ENCODE measurements at regions not wholly inside any gene's neighbourhood (a gene's known extent, or its start where the extent isn't known, plus 50 kb on each side); places are given as distances from the start of the nearest gene placed in this dataset.

- no peaks in the 10 kb centered on the region for H3K9me3 ChIP-seq (ENCODE audit: control insufficient read depth in 1 of 2, insufficient read depth in 1 of 2, low read length in 2 of 2)
- ChIA-PET CTCF (no interaction called here), POLR2A (no interaction called here)
- Mint-ChIP-seq H3K36me3 (ENCODE audit: low read depth) (no peaks in the 10 kb centered on the region), H3K27ac (no peak overlapping the region), H3K9me3 (peaks cover 8% of the 10 kb centered on the region), H3K27me3 (peaks cover 9% of the 10 kb centered on the region), H3K4me1 (ENCODE audit: low read depth) (no peaks in the 10 kb centered on the region), H3K4me3 (no peak overlapping the region)
- H3K27ac ChIP-seq (ENCODE audit: low read depth in 1 of 2, low read length in 2 of 2): no peak overlapping the region
- ATAC-seq (ENCODE audit: poor library complexity) (no peak), DNase-seq (no peak)
- H3K4me3 ChIP-seq (ENCODE audit: low read length): no peak overlapping the region
- no peaks in the 10 kb centered on the region for H3K36me3 ChIP-seq (ENCODE audit: insufficient read depth, low read length)
- intact Hi-C loops (cut with DNase I, micrococcal nuclease): no loop called here
- TF ChIP-seq CTCF (IDR thresholded peaks at IDR 0.05): no peak
- no peaks in the 10 kb centered on the region for H3K4me1 ChIP-seq (ENCODE audit: insufficient read depth, low read length)
- peaks cover 0 to 10% of the 10 kb centered on the region in 2 experiments for H3K27me3 ChIP-seq (ENCODE audit: control insufficient read depth in 1 of 2, insufficient read depth in 2 of 2, low read length in 2 of 2)
Measured at GRCh38 chr13:74927823-74928222, 554.1 kb downstream of the TBC1D4 start.

GRCh38 chr13:74922963-74923362, 559.0 kb downstream of the TBC1D4 start:
- H3K9me3 ChIP-seq (ENCODE audit: control insufficient read depth in 1 of 2, insufficient read depth in 1 of 2, low read length in 2 of 2): no peaks in the 10 kb centered on the region
- TF ChIP-seq CTCF (IDR thresholded peaks at IDR 0.05): no peak
- DNase-seq (no peak), ATAC-seq (ENCODE audit: poor library complexity) (no peak)
- no peak overlapping the region for H3K27ac ChIP-seq (ENCODE audit: low read depth in 1 of 2, low read length in 2 of 2)
- ChIA-PET POLR2A (no interaction called here), CTCF (interaction anchor here (0.7 to 1.0 kb wide), 2 partner anchors 14 to 1729 kb away, joined by 3 read pairs; no protein-coding TSS in a partner anchor)
- Mint-ChIP-seq H3K36me3 (ENCODE audit: low read depth) (no peaks in the 10 kb centered on the region), H3K4me3 (no peak overlapping the region), H3K9me3 (peaks cover 8% of the 10 kb centered on the region), H3K4me1 (ENCODE audit: low read depth) (no peaks in the 10 kb centered on the region), H3K27ac (no peak overlapping the region), H3K27me3 (no peaks in the 10 kb centered on the region)
- H3K27me3 ChIP-seq (ENCODE audit: control insufficient read depth in 1 of 2, insufficient read depth in 2 of 2, low read length in 2 of 2): no peaks in the 10 kb centered on the region
- no peaks in the 10 kb centered on the region for H3K4me1 ChIP-seq (ENCODE audit: insufficient read depth, low read length)
- H3K4me3 ChIP-seq (ENCODE audit: low read length): no peak overlapping the region
- H3K36me3 ChIP-seq (ENCODE audit: insufficient read depth, low read length): no peaks in the 10 kb centered on the region
- intact Hi-C loops (cut with DNase I, micrococcal nuclease): no loop called here

- ChIA-PET POLR2A (interaction anchor here (0.8 kb wide), 1 partner anchor 8 kb away, joined by 3 read pairs; no protein-coding TSS in a partner anchor), CTCF (no interaction called here)
- no peak for TF ChIP-seq CTCF (IDR thresholded peaks at IDR 0.05)
- ATAC-seq (ENCODE audit: poor library complexity) (no peak), DNase-seq (no peak)
- H3K27ac Mint-ChIP-seq: no peak overlapping the region
- Histone ChIP-seq H3K27me3 (ENCODE audit: control insufficient read depth in 1 of 2, insufficient read depth in 2 of 2, low read length in 2 of 2) (no peaks in the 10 kb centered on the region), H3K27ac (ENCODE audit: low read depth in 1 of 2, low read length in 2 of 2) (no peak overlapping the region), H3K9me3 (ENCODE audit: control insufficient read depth in 1 of 2, insufficient read depth in 1 of 2, low read length in 2 of 2) (no peaks in the 10 kb centered on the region), H3K36me3 (ENCODE audit: insufficient read depth, low read length) (no peaks in the 10 kb centered on the region), H3K4me3 (ENCODE audit: low read length) (no peak overlapping the region), H3K4me1 (ENCODE audit: insufficient read depth, low read length) (no peaks in the 10 kb centered on the region)
- H3K4me3 Mint-ChIP-seq: no peak overlapping the region
- intact Hi-C loops (cut with DNase I, micrococcal nuclease): no loop called here
- no peaks in the 10 kb centered on the region for H3K36me3 Mint-ChIP-seq (ENCODE audit: low read depth)
- H3K4me1 Mint-ChIP-seq (ENCODE audit: low read depth): no peaks in the 10 kb centered on the region
- H3K27me3 Mint-ChIP-seq: no peaks in the 10 kb centered on the region
- peaks cover 7% of the 10 kb centered on the region for H3K9me3 Mint-ChIP-seq
Measured at GRCh38 chr13:74921326-74921725, 560.6 kb downstream of the TBC1D4 start.
